HG03064 (cell line): ENCODE measurements at regions not wholly inside any gene's neighbourhood (a gene's known extent, or its start where the extent isn't known, plus 50 kb on each side); places are given as distances from the start of the nearest gene placed in this dataset.
"Not testable (repeated sequence)": the region's sequence is repeated elsewhere in the genome, so short reads cannot be mapped to it uniquely, and the experiment has no call there.

ENCODE experiments used
- ATAC-seq: cut with Tn5 transposase; IDR thresholded peaks from one replicate; pipeline ENCODE4 v1.9.1; 2021; ENCODE audit warnings: low read depth; ENCODE audit not compliant: unreplicated experiment

GRCh38 chr15:38724827-38725226, 160.2 kb upstream of the RASGRP1 start:
- ATAC-seq = no peak

DNA sequence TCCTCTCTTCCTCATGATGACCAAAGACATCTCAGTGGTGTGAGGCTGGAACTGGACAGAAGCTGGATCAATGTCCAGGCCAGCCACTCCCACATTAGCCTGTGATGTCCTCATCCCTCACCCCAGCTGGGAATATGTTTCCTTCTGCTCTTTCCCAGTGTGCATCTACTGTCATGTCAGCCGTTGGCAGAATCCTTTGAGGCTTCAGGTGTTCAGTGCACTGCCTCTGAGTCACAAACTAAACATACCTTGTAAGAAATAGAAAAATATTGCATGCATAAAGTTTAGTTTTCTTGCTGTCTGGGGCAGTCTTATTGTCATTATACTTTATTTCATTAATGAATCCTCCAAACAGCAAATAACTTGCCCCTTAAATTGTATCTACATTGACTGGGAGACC, 161.6 kb upstream of the RASGRP1 start:
- no peak for ATAC-seq

- ATAC-seq = no peak
Observed at GRCh38 chr15:38733331-38733730, 168.7 kb upstream of the RASGRP1 start.

GRCh38 chr15:38740206-38740605, 175.6 kb upstream of the RASGRP1 start:
- no peak for ATAC-seq

- no peak for ATAC-seq
Observed at GRCh38 chr15:38743147-38743546, 178.5 kb upstream of the RASGRP1 start.

- ATAC-seq = no peak
Observed at GRCh38 chr15:38745126-38745525, 180.5 kb upstream of the RASGRP1 start.

DNA sequence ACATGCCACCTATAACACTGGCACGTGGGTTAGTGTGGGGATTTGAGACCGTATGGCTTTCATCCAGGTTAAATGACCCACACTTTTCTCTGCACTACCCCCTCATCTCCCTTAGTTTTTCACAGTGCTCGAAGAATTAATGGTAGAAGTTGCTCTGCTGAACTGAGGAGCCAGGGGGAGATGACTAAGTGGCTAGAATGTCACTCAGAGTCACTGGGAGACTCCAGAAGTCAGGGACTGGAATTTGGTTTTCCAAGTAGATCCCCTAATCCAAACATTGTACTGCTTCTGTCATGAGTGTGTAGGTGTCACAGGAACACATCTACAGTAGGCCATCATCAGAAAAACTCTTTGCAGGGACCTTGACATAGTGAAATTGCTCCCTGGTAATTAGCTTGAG, 181.0 kb upstream of the RASGRP1 start:
- ATAC-seq = no peak

GRCh38 chr15:38746211-38746610, 181.6 kb upstream of the RASGRP1 start:
- no peak for ATAC-seq

- ATAC-seq = no peak
Observed at GRCh38 chr15:38748710-38749109, 184.1 kb upstream of the RASGRP1 start.

- no peak for ATAC-seq
Observed at GRCh38 chr15:38750786-38751185, 186.2 kb upstream of the RASGRP1 start.

DNA sequence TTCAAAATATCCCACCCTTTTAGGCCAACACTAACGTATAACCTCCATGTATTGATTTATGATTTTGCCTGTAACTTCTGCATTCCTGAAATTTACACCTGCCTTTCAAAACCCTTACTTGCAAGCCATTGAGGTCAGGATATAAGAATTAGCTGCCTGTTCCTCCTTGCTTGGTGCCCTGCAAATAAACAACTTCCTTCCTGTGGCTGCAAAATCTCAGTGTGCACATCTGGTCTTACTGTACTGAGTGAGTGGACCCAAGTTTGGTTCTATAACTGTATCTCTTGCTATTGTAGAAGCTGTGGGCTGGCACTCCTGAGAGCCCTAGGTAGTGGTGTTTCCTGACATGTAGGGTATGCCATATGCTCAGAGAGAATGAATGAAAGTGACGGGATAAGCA, 191.1 kb upstream of the RASGRP1 start:
- ATAC-seq = no peak

- no peak for ATAC-seq
Observed at GRCh38 chr15:38756441-38756840, 191.8 kb upstream of the RASGRP1 start.

DNA sequence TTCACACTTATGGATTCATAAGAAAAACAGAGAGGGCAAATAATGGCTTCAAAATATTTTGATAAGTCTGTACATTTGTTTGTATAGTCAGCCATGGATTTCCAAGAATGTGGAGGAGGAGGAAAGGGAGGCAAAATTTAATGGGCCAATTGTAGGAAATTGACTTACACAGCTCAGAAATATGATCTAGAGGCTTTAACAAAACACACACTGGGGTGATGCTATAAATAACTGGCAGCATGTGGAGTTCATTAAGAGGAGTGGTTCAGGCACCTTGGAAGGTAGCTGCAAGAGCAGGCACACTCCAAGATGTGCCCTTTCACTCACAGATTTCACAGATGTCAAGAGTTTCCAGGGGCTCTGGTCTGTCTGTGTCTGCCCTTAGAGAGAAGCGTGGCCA, 193.4 kb upstream of the RASGRP1 start:
- no peak for ATAC-seq

- ATAC-seq = no peak
Observed at GRCh38 chr15:38761681-38762080, 197.1 kb upstream of the RASGRP1 start.

- no peak for ATAC-seq
Observed at GRCh38 chr15:38768970-38769369, 204.4 kb upstream of the RASGRP1 start.

GRCh38 chr15:38769492-38769891, 204.9 kb upstream of the RASGRP1 start:
- ATAC-seq = no peak

DNA sequence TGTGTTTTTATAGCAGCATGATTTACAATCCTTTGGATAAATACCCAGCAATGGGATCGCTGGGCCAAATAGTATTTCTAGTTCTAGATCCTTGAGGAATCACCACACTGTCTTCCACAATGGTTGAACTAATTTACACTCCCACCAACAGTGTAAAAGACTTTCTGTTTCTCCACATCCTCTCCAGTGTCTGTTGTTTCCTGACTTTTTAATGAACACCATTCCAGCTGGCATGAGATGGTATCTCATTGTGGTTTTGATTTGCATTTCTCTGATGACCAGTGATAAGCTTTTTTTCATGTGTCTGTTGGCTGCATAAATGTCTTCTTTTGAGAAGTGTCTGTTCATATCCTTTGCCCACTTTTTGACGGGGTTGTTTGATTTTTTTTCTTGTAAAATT, 209.5 kb upstream of the RASGRP1 start:
- not testable (repeated sequence) for ATAC-seq

DNA sequence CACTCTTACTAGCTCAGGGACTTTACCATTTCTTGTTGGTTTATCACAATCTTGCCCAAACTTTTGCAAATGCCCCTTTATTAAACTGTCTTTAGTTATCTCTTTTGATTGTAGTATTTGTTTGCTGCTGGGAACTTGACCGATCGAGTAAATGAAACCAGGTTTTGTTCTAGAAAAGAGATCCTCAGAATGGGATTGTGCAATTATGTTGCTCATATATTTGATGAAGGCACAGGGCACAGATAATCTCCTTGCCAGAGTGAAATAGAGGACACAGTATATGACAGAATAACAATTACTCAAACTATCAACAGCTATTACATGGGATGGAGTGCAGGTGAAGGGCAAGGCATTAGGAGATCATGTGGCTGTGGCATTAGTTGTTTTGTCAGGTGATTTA, 216.6 kb upstream of the RASGRP1 start:
- no peak for ATAC-seq

- ATAC-seq = no peak
Observed at GRCh38 chr15:38782156-38782555, 217.5 kb upstream of the RASGRP1 start.

GRCh38 chr15:38788918-38789317, 224.3 kb upstream of the RASGRP1 start:
- no peak for ATAC-seq

- ATAC-seq = no peak
Observed at GRCh38 chr15:38789566-38789965, 225.0 kb upstream of the RASGRP1 start.

GRCh38 chr15:38793206-38793810, 228.7 kb upstream of the RASGRP1 start:
- no peak for ATAC-seq
